Stomach (tissue), 8 donors: ENCODE measurements at regions not wholly inside any gene's neighbourhood (a gene's known extent, or its start where the extent isn't known, plus 50 kb on each side); places are given as distances from the start of the nearest gene placed in this dataset.

ENCODE experiments used
- DNase-seq, 2 donors: peaks; one replicate each; pipeline versions ENCODE4 v3.0.0 to v3.0.0-alpha.2; 2013 to 2019
- H3K27ac ChIP-seq, 5 donors: fragments of 200-600 bp in 4 of 5; sonication (generic) in 4 of 5; one replicate each; pipeline ENCODE4 v1.5.1; 2013 to 2019; ENCODE audit warnings: mild to moderate bottlenecking in 1 of 5, moderate library complexity in 1 of 5
- H3K27me3 ChIP-seq, 3 donors: fragments of 200-600 bp; sonication (generic); one replicate each; pipeline ENCODE4 v1.5.1; 2017 to 2019; ENCODE audit warnings: mixed run types in 1 of 3
- H3K36me3 ChIP-seq, 4 donors: fragments of 200-600 bp; sonication (generic); 1 replicate in 3 of 4; 2 replicates in 1 of 4; pipeline ENCODE4 v1.5.1; 2016 to 2019
- H3K4me1 ChIP-seq, 4 donors: fragments of 200-600 bp; sonication (generic); one replicate each; pipeline ENCODE4 v1.5.1; 2016 to 2019
- H3K4me3 ChIP-seq, 4 donors: fragments of 200-600 bp; sonication (generic) in 3 of 4; one replicate each; pipeline ENCODE4 v1.5.1; 2016 to 2019; ENCODE audit warnings: mild to moderate bottlenecking in 1 of 4
- H3K9me3 ChIP-seq, 4 donors: fragments of 200-600 bp; sonication (generic); one replicate each; pipeline ENCODE4 v1.5.1; 2016 to 2019
- EP300 ChIP-seq: sonication (generic); formaldehyde crosslinking; IDR thresholded peaks from one replicate; pipeline ENCODE4 v1.6.1; 2017; ENCODE audit warnings: antibody characterized with exemption
- POLR2A ChIP-seq, 4 donors: fragments of 450-650 bp; IDR thresholded peaks; one replicate each; pipeline ENCODE4 v1.6.1; 2016; ENCODE audit warnings: antibody characterized with exemption in 4 of 4, control low read depth in 2 of 4, mild to moderate bottlenecking in 1 of 4, moderate library complexity in 1 of 4
- POLR2AphosphoS5 ChIP-seq, 3 donors: sonication (generic); formaldehyde crosslinking; IDR thresholded peaks; one replicate each; pipeline ENCODE4 v1.6.1; 2016; ENCODE audit warnings: antibody characterized with exemption in 3 of 3
- WGBS, 5 donors: extraction: QIAGEN DNeasy Blood & Tissue Kit in 3 of 5; methylation state at CpG; one replicate each; pipeline versions ENCODE4 v1.1.5 to v1.1.7; 2013 to 2018; 5-methylcytosine and 5-hydroxymethylcytosine counted together
- intact Hi-C: fragments of 100-400 bp; cut with DNase I; formaldehyde crosslinking; loops from one replicate; pipeline ENCODE4 v1.15.1; 2023; ENCODE audit warnings: low total_unique reads
- TF ChIP-seq, protein P1 (sequence below), 7 experiments: fragments of 450-650 bp in 4 of 7; fragments of 200-600 bp in 3 of 7; sonication (generic) in 3 of 7; IDR thresholded peaks; one replicate each; pipeline ENCODE4 v1.5.1; 2016 to 2019; ENCODE audit warnings: antibody characterized with exemption in 7 of 7, control low read depth in 2 of 7, mild to moderate bottlenecking in 1 of 7
- donor health status: healthy with polysubstance abuse.
- donor health status: Bipolar disorder and iron deficiency.
- donor health status: healthy.

DNA sequence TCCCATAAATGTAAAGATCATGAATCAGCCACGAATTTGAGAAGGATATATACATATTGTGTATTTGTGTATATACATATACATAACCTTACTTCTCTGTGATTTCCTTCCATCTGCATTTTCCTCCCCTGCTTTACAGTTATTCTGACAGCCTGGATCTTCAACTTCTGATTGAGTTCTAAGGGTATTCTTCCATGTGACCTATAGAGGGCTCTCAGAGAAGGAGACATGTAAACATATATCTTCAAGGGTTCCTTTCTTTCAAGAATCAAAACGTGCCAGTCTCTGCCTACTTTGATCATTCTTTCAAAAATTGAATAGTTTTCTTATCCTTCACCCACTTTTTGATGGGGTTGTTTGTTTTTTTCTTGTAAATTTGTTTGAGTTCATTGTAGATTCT, 453.7 kb upstream of the POT1 start:
- Histone ChIP-seq H3K27ac (no peak overlapping the region), H3K4me1 (no peaks in the 10 kb centered on the region), H3K9me3 (peaks cover 0 to 13% (median 4%) of the 10 kb centered on the region in 4 donors), H3K4me3 (no peak overlapping the region), H3K27me3 (no peaks in the 10 kb centered on the region), H3K36me3 (no peaks in the 10 kb centered on the region)
- intact Hi-C loops, result no loop called here
- DNase-seq, result no peak
- TF ChIP-seq POLR2AphosphoS5 (IDR thresholded peaks at IDR 0.05) (no peak), EP300 (no peak), POLR2A (IDR thresholded peaks at IDR 0.05) (no peak)
- TF ChIP-seq, protein P1, sequence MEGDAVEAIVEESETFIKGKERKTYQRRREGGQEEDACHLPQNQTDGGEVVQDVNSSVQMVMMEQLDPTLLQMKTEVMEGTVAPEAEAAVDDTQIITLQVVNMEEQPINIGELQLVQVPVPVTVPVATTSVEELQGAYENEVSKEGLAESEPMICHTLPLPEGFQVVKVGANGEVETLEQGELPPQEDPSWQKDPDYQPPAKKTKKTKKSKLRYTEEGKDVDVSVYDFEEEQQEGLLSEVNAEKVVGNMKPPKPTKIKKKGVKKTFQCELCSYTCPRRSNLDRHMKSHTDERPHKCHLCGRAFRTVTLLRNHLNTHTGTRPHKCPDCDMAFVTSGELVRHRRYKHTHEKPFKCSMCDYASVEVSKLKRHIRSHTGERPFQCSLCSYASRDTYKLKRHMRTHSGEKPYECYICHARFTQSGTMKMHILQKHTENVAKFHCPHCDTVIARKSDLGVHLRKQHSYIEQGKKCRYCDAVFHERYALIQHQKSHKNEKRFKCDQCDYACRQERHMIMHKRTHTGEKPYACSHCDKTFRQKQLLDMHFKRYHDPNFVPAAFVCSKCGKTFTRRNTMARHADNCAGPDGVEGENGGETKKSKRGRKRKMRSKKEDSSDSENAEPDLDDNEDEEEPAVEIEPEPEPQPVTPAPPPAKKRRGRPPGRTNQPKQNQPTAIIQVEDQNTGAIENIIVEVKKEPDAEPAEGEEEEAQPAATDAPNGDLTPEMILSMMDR (IDR thresholded peaks at IDR 0.05), result no peak
- 21 to 36% (median 28%) methylated on average over 2 of the region's 2 CpGs for WGBS, 5 donors

- Histone ChIP-seq H3K36me3 (no peaks in the 10 kb centered on the region), H3K27me3 (no peaks in the 10 kb centered on the region), H3K4me3 (no peak overlapping the region), H3K9me3 (peaks cover 0 to 13% (median 4%) of the 10 kb centered on the region in 4 donors), H3K4me1 (no peaks in the 10 kb centered on the region), H3K27ac (no peak overlapping the region)
- DNase-seq, result no peak
- intact Hi-C loops, result no loop called here
- TF ChIP-seq, protein P1 (IDR thresholded peaks at IDR 0.05), result no peak
- TF ChIP-seq POLR2A (IDR thresholded peaks at IDR 0.05) (no peak), POLR2AphosphoS5 (IDR thresholded peaks at IDR 0.05) (no peak), EP300 (no peak)
- WGBS, 5 donors, result 80 to 88% (median 86%) methylated on average over 1 of the region's 1 CpG
Measured at GRCh38 chr7:125382401-125382800, 452.8 kb upstream of the POT1 start.

- 57 to 89% (median 72%) methylated on average over 3 of the region's 3 CpGs for WGBS, 5 donors
- H3K4me1 ChIP-seq, result no peaks in the 10 kb centered on the region
- no peak for DNase-seq
- no peaks in the 10 kb centered on the region for H3K9me3 ChIP-seq
- no peaks in the 10 kb centered on the region for H3K36me3 ChIP-seq
- no peak overlapping the region for H3K4me3 ChIP-seq
- no peaks in the 10 kb centered on the region for H3K27me3 ChIP-seq
- TF ChIP-seq POLR2AphosphoS5 (IDR thresholded peaks at IDR 0.05), result no peak
- no peak for TF ChIP-seq EP300
- TF ChIP-seq, protein P1 (IDR thresholded peaks at IDR 0.05), result no peak
- no peak for TF ChIP-seq POLR2A (IDR thresholded peaks at IDR 0.05)
- intact Hi-C loops, result no loop called here
- no peak overlapping the region for H3K27ac ChIP-seq
Measured at GRCh38 chr7:125375942-125376341, 446.3 kb upstream of the POT1 start.

- no peak overlapping the region for H3K4me3 ChIP-seq
- 49 to 72% (median 69%) methylated on average over 2 of the region's 2 CpGs for WGBS, 5 donors
- no peak for DNase-seq
- no peak overlapping the region for H3K27ac ChIP-seq
- TF ChIP-seq, protein P1 (IDR thresholded peaks at IDR 0.05), result no peak
- no peaks in the 10 kb centered on the region for H3K27me3 ChIP-seq
- no peaks in the 10 kb centered on the region for H3K4me1 ChIP-seq
- no peaks in the 10 kb centered on the region for H3K36me3 ChIP-seq
- H3K9me3 ChIP-seq, result no peaks in the 10 kb centered on the region
- intact Hi-C loops, result no loop called here
Measured at GRCh38 chr7:125370502-125370901, 440.9 kb upstream of the POT1 start.

GRCh38 chr7:125363873-125364272, 434.2 kb upstream of the POT1 start:
- TF ChIP-seq EP300 (no peak), POLR2AphosphoS5 (IDR thresholded peaks at IDR 0.05) (no peak), POLR2A (IDR thresholded peaks at IDR 0.05) (no peak)
- TF ChIP-seq, protein P1 (IDR thresholded peaks at IDR 0.05), result no peak
- no peak for DNase-seq
- Histone ChIP-seq H3K36me3 (no peaks in the 10 kb centered on the region), H3K27me3 (no peaks in the 10 kb centered on the region), H3K4me1 (no peaks in the 10 kb centered on the region), H3K9me3 (peaks cover 0 to 3% (median 0%) of the 10 kb centered on the region in 4 donors), H3K4me3 (no peak overlapping the region), H3K27ac (no peak overlapping the region)
- 50 to 71% (median 66%) methylated on average over 4 of the region's 4 CpGs for WGBS, 5 donors
- intact Hi-C loops, result no loop called here
